Sigmoid colon (tissue), 4 donors: ENCODE measurements at regions not wholly inside any gene's neighbourhood (a gene's known extent, or its start where the extent isn't known, plus 50 kb on each side); places are given as distances from the start of the nearest gene placed in this dataset.

Source experiments
- CTCF ChIP-seq, 4 experiments: fragments of 450-650 bp in 3 of 4; fragments of 200-600 bp in 1 of 4; IDR thresholded peaks; one replicate each; pipeline ENCODE4 v1.5.1; 2016 to 2019; ENCODE audit warnings: antibody characterized with exemption in 4 of 4, mild to moderate bottlenecking in 3 of 4, moderate library complexity in 2 of 4
- EP300 ChIP-seq, 4 donors: sonication (generic); formaldehyde crosslinking; IDR thresholded peaks; one replicate each; pipeline ENCODE4 v1.6.1; 2017; ENCODE audit warnings: antibody characterized with exemption in 4 of 4
- POLR2A ChIP-seq, 2 donors: fragments of 450-650 bp; IDR thresholded peaks; one replicate each; pipeline ENCODE4 v1.6.1; 2016; ENCODE audit warnings: antibody characterized with exemption in 2 of 2, mild to moderate bottlenecking in 2 of 2, moderate library complexity in 2 of 2
- POLR2AphosphoS5 ChIP-seq, 4 donors: sonication (generic); formaldehyde crosslinking; IDR thresholded peaks; one replicate each; pipeline ENCODE4 v1.6.1; 2017; ENCODE audit warnings: antibody characterized with exemption in 4 of 4

GRCh38 chr16:87028481-87029320 lies 288.5 kb downstream of the C16orf95 start:
- no peak for TF ChIP-seq CTCF (IDR thresholded peaks at IDR 0.05)
- no peak for TF ChIP-seq POLR2A (IDR thresholded peaks at IDR 0.05)
- no peak for TF ChIP-seq POLR2AphosphoS5 (IDR thresholded peaks at IDR 0.05)
- no peak for TF ChIP-seq EP300 (IDR thresholded peaks at IDR 0.05)
